Astrocyte of the spinal cord (primary cell): ENCODE measurements at regions not wholly inside any gene's neighbourhood (a gene's known extent, or its start where the extent isn't known, plus 50 kb on each side); places are given as distances from the start of the nearest gene placed in this dataset.

Experiments used
- DNase-seq: peaks from one replicate; pipeline ENCODE4 v3.0.0; 2011; ENCODE audit warnings: low read depth, low spot score
- H3K4me3 ChIP-seq: 2 replicates; pipeline ENCODE4 v1.5.1; 2011; ENCODE audit warnings: low read depth, mild to moderate bottlenecking, low read length, moderate library complexity
- in situ Hi-C: cut with HindIII; loops from 2 replicates; pipeline ENCODE4 v1.10.0; 2017; ENCODE audit warnings: low sequenced_read_pairs
- TF ChIP-seq, protein P1 (sequence below): IDR thresholded peaks from 2 replicates; pipeline ENCODE4 v1.5.1; 2012; ENCODE audit warnings: low read depth, mild to moderate bottlenecking, low read length, inconsistent platforms

DNA sequence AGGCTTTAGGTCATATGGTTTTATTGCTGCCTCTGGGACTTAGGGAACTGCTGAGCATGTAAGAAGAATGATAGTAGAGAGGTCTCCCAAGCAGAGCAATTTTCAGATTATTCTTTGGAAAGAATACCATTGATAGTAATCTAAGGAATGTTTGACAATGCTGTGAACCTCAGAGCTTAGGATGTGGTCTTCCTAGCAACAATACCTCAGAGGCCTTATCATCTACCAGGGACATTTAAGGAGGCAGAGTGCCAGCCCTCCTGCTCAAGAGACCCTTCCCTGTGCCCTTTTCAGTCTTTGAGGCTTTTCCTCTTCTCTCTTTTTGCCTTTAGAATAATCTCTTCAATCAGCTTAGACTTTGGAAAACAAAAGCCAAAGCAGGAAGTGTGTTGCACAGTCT lies 272.1 kb downstream of the OXSM start:
- DNase-seq = no peak
- in situ Hi-C loops = no loop called here
- no peak overlapping the region for H3K4me3 ChIP-seq
- TF ChIP-seq, protein P1, sequence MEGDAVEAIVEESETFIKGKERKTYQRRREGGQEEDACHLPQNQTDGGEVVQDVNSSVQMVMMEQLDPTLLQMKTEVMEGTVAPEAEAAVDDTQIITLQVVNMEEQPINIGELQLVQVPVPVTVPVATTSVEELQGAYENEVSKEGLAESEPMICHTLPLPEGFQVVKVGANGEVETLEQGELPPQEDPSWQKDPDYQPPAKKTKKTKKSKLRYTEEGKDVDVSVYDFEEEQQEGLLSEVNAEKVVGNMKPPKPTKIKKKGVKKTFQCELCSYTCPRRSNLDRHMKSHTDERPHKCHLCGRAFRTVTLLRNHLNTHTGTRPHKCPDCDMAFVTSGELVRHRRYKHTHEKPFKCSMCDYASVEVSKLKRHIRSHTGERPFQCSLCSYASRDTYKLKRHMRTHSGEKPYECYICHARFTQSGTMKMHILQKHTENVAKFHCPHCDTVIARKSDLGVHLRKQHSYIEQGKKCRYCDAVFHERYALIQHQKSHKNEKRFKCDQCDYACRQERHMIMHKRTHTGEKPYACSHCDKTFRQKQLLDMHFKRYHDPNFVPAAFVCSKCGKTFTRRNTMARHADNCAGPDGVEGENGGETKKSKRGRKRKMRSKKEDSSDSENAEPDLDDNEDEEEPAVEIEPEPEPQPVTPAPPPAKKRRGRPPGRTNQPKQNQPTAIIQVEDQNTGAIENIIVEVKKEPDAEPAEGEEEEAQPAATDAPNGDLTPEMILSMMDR = no peak

DNA sequence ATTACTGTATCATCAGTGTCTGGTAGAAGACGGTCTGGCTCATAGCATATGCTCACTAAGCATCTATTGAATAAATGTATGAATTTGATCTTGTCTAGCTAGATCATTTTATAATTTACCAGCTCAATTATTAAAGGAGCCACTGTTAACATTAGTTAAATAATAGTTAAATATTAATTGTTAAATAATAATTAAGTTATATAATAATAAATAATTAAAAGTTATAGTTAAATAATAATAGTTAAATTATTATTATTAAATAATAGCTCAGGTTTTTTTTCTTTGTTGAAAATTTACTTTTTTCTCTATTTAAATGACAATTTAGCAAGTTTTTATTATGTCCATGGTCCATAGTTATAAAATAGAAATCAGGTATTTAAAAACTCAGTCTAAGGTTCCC lies 274.4 kb downstream of the OXSM start:
- H3K4me3 ChIP-seq = no peak overlapping the region
- TF ChIP-seq, protein P1 = no peak
- in situ Hi-C loops = no loop called here
- DNase-seq = no peak

DNA sequence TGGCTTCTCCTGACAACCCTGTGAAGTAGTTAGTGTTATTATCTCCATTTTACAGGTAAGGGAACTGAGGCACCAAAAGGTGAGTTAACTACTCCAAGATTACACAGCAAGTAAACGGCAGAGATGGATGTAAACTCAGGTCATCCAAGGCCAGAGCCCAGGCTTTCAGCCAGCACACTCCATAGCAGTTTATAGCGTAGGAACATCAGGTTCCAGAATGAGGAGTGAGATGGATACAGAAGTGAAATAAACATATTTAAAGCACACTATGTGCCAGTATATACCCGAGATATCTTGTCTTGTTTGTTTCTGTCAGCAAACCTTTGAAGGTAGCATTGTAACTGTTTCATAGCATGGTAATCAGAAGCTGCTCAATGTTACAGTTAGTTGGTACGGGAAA lies 279.0 kb downstream of the OXSM start:
- TF ChIP-seq, protein P1 = no peak
- in situ Hi-C loops = no loop called here
- DNase-seq = no peak
- no peak overlapping the region for H3K4me3 ChIP-seq

DNA sequence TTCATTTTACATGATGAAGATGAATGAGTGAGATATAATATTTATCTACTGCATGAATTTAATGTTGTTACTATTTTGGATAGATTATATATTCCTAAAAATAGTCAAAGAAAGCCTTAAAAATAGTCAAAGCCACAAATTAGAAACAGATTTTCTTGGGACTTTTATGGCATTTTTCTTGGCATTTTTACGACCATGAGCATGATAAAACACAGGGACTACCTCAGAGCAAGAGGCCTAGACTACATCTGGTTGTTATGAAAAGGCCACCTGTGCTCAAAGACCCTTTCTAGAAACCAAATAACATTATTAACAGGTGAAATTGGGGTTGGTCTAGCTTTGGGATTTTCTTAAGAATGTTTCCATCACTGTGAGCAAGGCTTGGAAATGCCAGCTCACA lies 281.0 kb downstream of the OXSM start:
- in situ Hi-C loops = no loop called here
- H3K4me3 ChIP-seq = no peak overlapping the region
- no peak for DNase-seq
- TF ChIP-seq, protein P1 = no peak

DNA sequence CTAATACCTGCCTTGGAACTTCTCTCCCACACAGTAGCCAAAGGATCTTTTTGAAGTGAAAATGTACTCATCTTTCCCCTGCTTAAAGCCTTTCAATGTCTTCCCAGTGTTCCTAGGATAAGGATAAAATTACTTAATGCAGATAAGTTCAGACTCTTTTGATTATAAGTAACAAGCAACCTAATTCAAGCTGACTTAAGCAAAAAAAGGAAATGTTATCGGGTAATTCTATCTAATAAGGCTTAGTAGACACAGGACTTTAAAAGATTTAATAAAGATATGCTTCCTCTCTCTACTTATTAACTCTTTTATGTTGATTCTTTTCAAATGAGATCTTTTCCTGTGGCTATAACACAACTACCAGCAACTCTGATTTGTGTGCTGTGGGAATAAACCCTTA lies 284.2 kb downstream of the OXSM start:
- TF ChIP-seq, protein P1 = no peak
- no peak overlapping the region for H3K4me3 ChIP-seq
- no peak for DNase-seq
- in situ Hi-C loops = no loop called here

DNA sequence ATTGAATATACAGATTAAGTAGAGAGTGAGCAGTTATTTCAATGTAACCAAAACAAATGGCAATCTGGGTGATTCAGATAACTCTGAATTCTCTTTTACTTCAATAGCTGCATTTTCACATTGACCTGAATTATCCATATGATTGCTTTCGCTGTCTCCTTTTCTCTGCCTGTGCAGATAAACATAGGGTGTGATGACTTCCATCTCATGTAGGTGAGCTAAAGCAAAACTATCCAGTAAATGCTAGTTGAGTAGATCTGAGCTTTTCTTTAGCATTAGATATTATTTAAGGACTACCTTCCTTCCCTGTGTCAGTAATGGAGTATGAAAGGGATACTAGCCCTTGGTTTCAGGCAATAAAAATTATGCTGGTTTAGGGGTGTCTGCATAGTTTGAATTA lies 288.6 kb downstream of the OXSM start:
- TF ChIP-seq, protein P1 = no peak
- no peak for DNase-seq
- in situ Hi-C loops = no loop called here
- H3K4me3 ChIP-seq = no peak overlapping the region

DNA sequence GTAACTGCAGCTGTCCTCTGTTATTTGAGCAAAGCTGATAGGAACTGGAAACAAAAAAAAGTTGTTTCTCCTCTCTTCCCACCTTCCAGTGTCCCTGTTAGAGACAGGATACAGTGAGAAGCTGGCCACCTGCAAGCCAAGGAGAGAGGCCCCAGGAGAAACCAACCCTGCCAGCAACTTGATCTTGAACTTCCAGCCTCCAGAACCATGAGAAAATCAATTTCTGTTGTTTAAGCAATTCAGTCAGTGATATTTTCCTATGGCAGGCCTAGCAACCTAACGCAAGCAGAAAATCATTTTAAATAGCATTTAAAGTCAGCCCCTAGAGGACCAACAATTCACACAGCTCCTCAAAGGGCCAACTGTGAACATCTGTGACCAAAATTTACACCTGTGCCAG lies 291.3 kb downstream of the OXSM start:
- in situ Hi-C loops = no loop called here

More for the DNA sequence above, 291.3 kb downstream of the OXSM start:
- no peak overlapping the region for H3K4me3 ChIP-seq
- no peak for DNase-seq
- TF ChIP-seq, protein P1 = no peak
